CD14-positive monocyte (primary cell): ENCODE measurements at regions not wholly inside any gene's neighbourhood (a gene's known extent, or its start where the extent isn't known, plus 50 kb on each side); places are given as distances from the start of the nearest gene placed in this dataset.

ENCODE experiments used
- DNase-seq, 3 donors: peaks; one replicate each; pipeline ENCODE4 v3.0.0-alpha.2; 2011 to 2022
- H2AFZ ChIP-seq: 2 replicates; pipeline ENCODE4 v1.6.0; 2012; ENCODE audit warnings: mild to moderate bottlenecking, low read depth, low read length, inconsistent platforms; ENCODE audit not compliant: insufficient read depth, poor library complexity, severe bottlenecking
- H3K27ac ChIP-seq, 2 donors: 1 replicate in 1 of 2; 2 replicates in 1 of 2; pipeline ENCODE4 v1.5.1; 2012 to 2013; ENCODE audit warnings: low read length in 2 of 2, control low read depth in 1 of 2, inconsistent platforms in 1 of 2, low read depth in 1 of 2, mild to moderate bottlenecking in 1 of 2
- H3K27me3 ChIP-seq, 2 donors: one replicate each; pipeline versions ENCODE4 v1.6.0 to v1.6.1; 2011 to 2013; ENCODE audit warnings: low read length in 2 of 2; ENCODE audit not compliant: control insufficient read depth in 2 of 2, insufficient read depth in 2 of 2
- H3K36me3 ChIP-seq, 2 donors: replicated peaks in 1 of 2; 1 replicate in 1 of 2; 2 replicates in 1 of 2; pipeline versions ENCODE4 v1.5.1 to v1.6.1; 2012 to 2013; ENCODE audit warnings: low read length in 2 of 2, control low read depth in 1 of 2, inconsistent platforms in 1 of 2, mild to moderate bottlenecking in 1 of 2; ENCODE audit not compliant: insufficient read depth in 2 of 2, control insufficient read depth in 1 of 2
- H3K4me1 ChIP-seq, 2 donors: 1 replicate in 1 of 2; 2 replicates in 1 of 2; pipeline versions ENCODE4 v1.5.1 to v1.6.1; 2012 to 2013; ENCODE audit warnings: low read length in 2 of 2, control low read depth in 1 of 2, inconsistent platforms in 1 of 2, mild to moderate bottlenecking in 1 of 2, moderate library complexity in 1 of 2; ENCODE audit not compliant: insufficient read depth in 2 of 2, control insufficient read depth in 1 of 2
- H3K4me2 ChIP-seq: replicated peaks from 2 replicates; pipeline ENCODE3; 2012; ENCODE audit warnings: low read length, moderate library complexity, mild to moderate bottlenecking; ENCODE audit not compliant: poor library complexity, severe bottlenecking; ENCODE audit errors: extremely low read depth
- H3K4me3 ChIP-seq, 3 experiments: fragments of 200-600 bp in 1 of 3; sonication (generic) in 1 of 3; replicated peaks in 1 of 3; 1 replicate in 2 of 3; 2 replicates in 1 of 3; pipeline ENCODE4 v1.5.1; 2011 to 2013; ENCODE audit warnings: low read length in 3 of 3, mild to moderate bottlenecking in 3 of 3, control low read depth in 2 of 3, low read depth in 2 of 3, inconsistent platforms in 1 of 3, moderate library complexity in 1 of 3
- H3K79me2 ChIP-seq: 2 replicates; pipeline ENCODE4 v1.6.0; 2012; ENCODE audit warnings: mild to moderate bottlenecking, control low read depth, inconsistent platforms, low read length, moderate library complexity; ENCODE audit not compliant: insufficient read depth
- H3K9ac ChIP-seq: 2 replicates; pipeline ENCODE4 v1.6.0; 2017; ENCODE audit warnings: low read length, mild to moderate bottlenecking; ENCODE audit not compliant: insufficient read depth, poor library complexity, severe bottlenecking
- H3K9me3 ChIP-seq, 2 donors: replicated peaks in 1 of 2; 1 replicate in 1 of 2; 2 replicates in 1 of 2; pipeline versions ENCODE4 v1.5.1 to v1.6.1; 2012 to 2013; ENCODE audit warnings: low read length in 2 of 2, control low read depth in 1 of 2; ENCODE audit not compliant: control insufficient read depth in 1 of 2, insufficient read depth in 1 of 2
- H4K20me1 ChIP-seq: 2 replicates; pipeline ENCODE4 v1.6.0; 2012; ENCODE audit warnings: mild to moderate bottlenecking, low read length, control low read depth, moderate library complexity; ENCODE audit not compliant: insufficient read depth
- H3K27ac Mint-ChIP-seq, 7 donors: one replicate each; pipeline ENCODE4 v1.8.0; 2020; ENCODE audit warnings: mild to moderate bottlenecking in 7 of 7, mixed read lengths in 7 of 7, moderate library complexity in 6 of 7, inconsistent platforms in 2 of 7
- H3K27me3 Mint-ChIP-seq, 3 donors: one replicate each; pipeline ENCODE4 v1.8.0; 2021 to 2022; ENCODE audit warnings: low read depth in 3 of 3, mild to moderate bottlenecking in 3 of 3, mixed read lengths in 3 of 3, moderate library complexity in 3 of 3, inconsistent platforms in 1 of 3
- H3K36me3 Mint-ChIP-seq, 2 donors: one replicate each; pipeline ENCODE4 v1.8.0; 2020; ENCODE audit warnings: mixed read lengths in 2 of 2, inconsistent platforms in 1 of 2, mild to moderate bottlenecking in 1 of 2
- H3K4me1 Mint-ChIP-seq: one replicate; pipeline ENCODE4 v1.8.0; 2020; ENCODE audit warnings: mild to moderate bottlenecking, mixed read lengths
- H3K4me3 Mint-ChIP-seq, 2 donors: one replicate each; pipeline ENCODE4 v1.8.0; 2020; ENCODE audit warnings: mild to moderate bottlenecking in 2 of 2, mixed read lengths in 2 of 2, moderate library complexity in 1 of 2
- H3K9me3 Mint-ChIP-seq, 7 donors: one replicate each; pipeline ENCODE4 v1.8.0; 2020 to 2022; ENCODE audit warnings: mixed read lengths in 7 of 7, mild to moderate bottlenecking in 6 of 7, moderate library complexity in 6 of 7, inconsistent platforms in 2 of 7
- WGBS: methylation state at CpG from one replicate; pipeline ENCODE4 v1.1.5; 2013; ENCODE audit warnings: missing lambda C conversion rate; ENCODE audit not compliant: insufficient coverage; 5-methylcytosine and 5-hydroxymethylcytosine counted together
- intact Hi-C, 2 donors: fragments of 100-400 bp; cut with micrococcal nuclease; formaldehyde crosslinking; loops; one replicate each; pipeline versions ENCODE4 v1.15.0 to v1.15.1; 2023
- TF ChIP-seq, protein P1 (sequence below): fragments of 200-600 bp; IDR thresholded peaks from one replicate; pipeline ENCODE4 v1.8.0; 2022; ENCODE audit warnings: antibody characterized with exemption, mild to moderate bottlenecking

DNA sequence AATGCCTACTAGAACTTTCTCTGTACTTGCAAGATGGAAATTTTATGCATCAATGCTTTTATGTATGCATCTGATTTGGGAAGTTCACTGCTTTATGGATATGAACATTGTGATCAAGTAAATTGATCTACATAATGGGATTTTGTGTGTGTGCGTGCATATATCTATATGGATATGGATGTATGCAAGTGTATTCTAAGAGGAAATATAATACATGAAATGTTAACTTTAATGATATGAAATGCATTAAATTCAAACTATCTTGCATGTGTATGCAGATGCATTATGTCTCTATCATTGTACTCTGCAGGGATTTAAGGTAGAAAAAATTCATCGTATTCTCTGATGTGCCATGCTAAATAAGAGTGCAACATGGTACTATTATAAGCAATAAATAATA is 1855.4 kb upstream of the PIK3C3 start:
- H4K20me1 ChIP-seq, result no peaks in the 10 kb centered on the region
- no peaks in the 10 kb centered on the region for H3K36me3 ChIP-seq
- H3K36me3 Mint-ChIP-seq, result no peaks in the 10 kb centered on the region
- TF ChIP-seq, protein P1, sequence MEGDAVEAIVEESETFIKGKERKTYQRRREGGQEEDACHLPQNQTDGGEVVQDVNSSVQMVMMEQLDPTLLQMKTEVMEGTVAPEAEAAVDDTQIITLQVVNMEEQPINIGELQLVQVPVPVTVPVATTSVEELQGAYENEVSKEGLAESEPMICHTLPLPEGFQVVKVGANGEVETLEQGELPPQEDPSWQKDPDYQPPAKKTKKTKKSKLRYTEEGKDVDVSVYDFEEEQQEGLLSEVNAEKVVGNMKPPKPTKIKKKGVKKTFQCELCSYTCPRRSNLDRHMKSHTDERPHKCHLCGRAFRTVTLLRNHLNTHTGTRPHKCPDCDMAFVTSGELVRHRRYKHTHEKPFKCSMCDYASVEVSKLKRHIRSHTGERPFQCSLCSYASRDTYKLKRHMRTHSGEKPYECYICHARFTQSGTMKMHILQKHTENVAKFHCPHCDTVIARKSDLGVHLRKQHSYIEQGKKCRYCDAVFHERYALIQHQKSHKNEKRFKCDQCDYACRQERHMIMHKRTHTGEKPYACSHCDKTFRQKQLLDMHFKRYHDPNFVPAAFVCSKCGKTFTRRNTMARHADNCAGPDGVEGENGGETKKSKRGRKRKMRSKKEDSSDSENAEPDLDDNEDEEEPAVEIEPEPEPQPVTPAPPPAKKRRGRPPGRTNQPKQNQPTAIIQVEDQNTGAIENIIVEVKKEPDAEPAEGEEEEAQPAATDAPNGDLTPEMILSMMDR, result no peak
- DNase-seq, result no peak
- H3K4me1 ChIP-seq, result no peaks in the 10 kb centered on the region
- H3K27ac Mint-ChIP-seq, result no peak overlapping the region
- no peak overlapping the region for H2AFZ ChIP-seq
- H3K27me3 ChIP-seq, result no peaks in the 10 kb centered on the region
- H3K79me2 ChIP-seq, result no peaks in the 10 kb centered on the region
- no peak overlapping the region for H3K27ac ChIP-seq
- WGBS, result no CpG with 5 or more reads among the region's 2 CpGs
- no peak overlapping the region for H3K4me2 ChIP-seq
- H3K27me3 Mint-ChIP-seq, result no peaks in the 10 kb centered on the region
- no peak overlapping the region for H3K9ac ChIP-seq
- peaks cover 0 to 4% (median 3%) of the 10 kb centered on the region in 7 donors for H3K9me3 Mint-ChIP-seq
- H3K9me3 ChIP-seq, result peaks cover 2 to 3% of the 10 kb centered on the region in 2 donors
- intact Hi-C loops, result no loop called here
- H3K4me3 ChIP-seq, result no peak overlapping the region
- no peak overlapping the region for H3K4me3 Mint-ChIP-seq
- H3K4me1 Mint-ChIP-seq, result no peaks in the 10 kb centered on the region

DNA sequence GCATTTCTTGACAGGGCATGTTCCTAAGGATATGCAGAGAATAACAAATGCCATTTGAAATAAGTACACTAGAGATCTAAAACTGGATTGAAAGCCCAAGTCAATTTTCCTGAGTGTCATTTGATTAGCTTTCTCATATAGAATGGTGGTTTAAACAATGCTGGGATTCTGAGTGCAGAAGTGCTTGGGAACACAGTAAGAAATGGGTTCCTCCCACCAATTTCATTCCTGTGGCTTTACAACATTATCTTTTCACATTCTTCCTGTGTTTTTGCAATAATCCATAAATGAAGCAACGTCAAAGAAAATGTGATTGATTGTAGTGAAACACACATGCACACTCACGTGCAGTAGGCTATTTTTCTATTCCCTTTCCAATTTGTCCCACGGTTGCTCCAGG is 1858.4 kb upstream of the PIK3C3 start:
- Histone ChIP-seq H3K79me2 (no peaks in the 10 kb centered on the region), H4K20me1 (no peaks in the 10 kb centered on the region), H3K4me1 (no peaks in the 10 kb centered on the region), H3K9ac (no peak overlapping the region), H2AFZ (no peak overlapping the region), H3K27ac (no peak overlapping the region), H3K36me3 (no peaks in the 10 kb centered on the region), H3K9me3 (peaks cover 2 to 3% of the 10 kb centered on the region in 2 donors), H3K4me3 (no peak overlapping the region), H3K27me3 (no peaks in the 10 kb centered on the region), H3K4me2 (no peak overlapping the region)
- no peak for DNase-seq
- H3K27me3 Mint-ChIP-seq, result no peaks in the 10 kb centered on the region
- TF ChIP-seq, protein P1, result no peak
- no CpG with 5 or more reads among the region's 3 CpGs for WGBS
- no peaks in the 10 kb centered on the region for H3K36me3 Mint-ChIP-seq
- no peak overlapping the region for H3K27ac Mint-ChIP-seq
- no peaks in the 10 kb centered on the region for H3K4me1 Mint-ChIP-seq
- no peak overlapping the region for H3K4me3 Mint-ChIP-seq
- peaks cover 0 to 3% (median 2%) of the 10 kb centered on the region in 7 donors for H3K9me3 Mint-ChIP-seq
- intact Hi-C loops, result no loop called here
